Ovary (tissue), 3 donors: ENCODE measurements at regions not wholly inside any gene's neighbourhood (a gene's known extent, or its start where the extent isn't known, plus 50 kb on each side); places are given as distances from the start of the nearest gene placed in this dataset.

ENCODE experiments used
- EP300 ChIP-seq: sonication (generic); formaldehyde crosslinking; IDR thresholded peaks from one replicate; pipeline ENCODE4 v1.6.1; 2017; ENCODE audit warnings: antibody characterized with exemption
- POLR2A ChIP-seq: fragments of 450-650 bp; IDR thresholded peaks from one replicate; pipeline ENCODE4 v1.6.1; 2017; ENCODE audit warnings: antibody characterized with exemption, mild to moderate bottlenecking, moderate library complexity
- TF ChIP-seq, protein P1 (sequence below), 3 donors: fragments of 450-650 bp in 2 of 3; fragments of 200-600 bp in 1 of 3; IDR thresholded peaks; one replicate each; pipeline versions ENCODE4 v1.5.1 to v1.8.0; 2016 to 2022; ENCODE audit warnings: antibody characterized with exemption in 3 of 3, mild to moderate bottlenecking in 1 of 3
- donor health status: DM: no; HTN: no; CAD: no.

DNA sequence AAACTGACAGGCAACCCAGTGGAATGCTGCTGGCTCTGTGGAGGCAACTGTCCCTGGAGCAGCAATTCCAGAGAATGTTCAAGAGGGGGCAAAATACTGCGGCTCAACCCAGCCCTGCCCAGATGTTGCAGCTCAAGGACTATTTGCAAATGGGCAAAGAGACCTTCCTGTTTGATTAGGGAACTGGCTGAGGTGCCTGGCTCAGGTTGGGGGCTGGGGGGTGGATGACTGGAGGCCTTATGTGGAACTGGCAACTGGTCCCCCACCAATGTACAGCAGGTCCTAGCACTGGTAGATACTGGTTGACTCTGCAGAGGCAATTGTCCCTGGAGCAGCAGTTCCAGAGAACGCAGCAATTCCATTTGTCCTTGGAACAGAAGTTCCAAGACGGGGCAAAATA lies 302.5 kb downstream of the ZPLD1 start:
- TF ChIP-seq, protein P1, sequence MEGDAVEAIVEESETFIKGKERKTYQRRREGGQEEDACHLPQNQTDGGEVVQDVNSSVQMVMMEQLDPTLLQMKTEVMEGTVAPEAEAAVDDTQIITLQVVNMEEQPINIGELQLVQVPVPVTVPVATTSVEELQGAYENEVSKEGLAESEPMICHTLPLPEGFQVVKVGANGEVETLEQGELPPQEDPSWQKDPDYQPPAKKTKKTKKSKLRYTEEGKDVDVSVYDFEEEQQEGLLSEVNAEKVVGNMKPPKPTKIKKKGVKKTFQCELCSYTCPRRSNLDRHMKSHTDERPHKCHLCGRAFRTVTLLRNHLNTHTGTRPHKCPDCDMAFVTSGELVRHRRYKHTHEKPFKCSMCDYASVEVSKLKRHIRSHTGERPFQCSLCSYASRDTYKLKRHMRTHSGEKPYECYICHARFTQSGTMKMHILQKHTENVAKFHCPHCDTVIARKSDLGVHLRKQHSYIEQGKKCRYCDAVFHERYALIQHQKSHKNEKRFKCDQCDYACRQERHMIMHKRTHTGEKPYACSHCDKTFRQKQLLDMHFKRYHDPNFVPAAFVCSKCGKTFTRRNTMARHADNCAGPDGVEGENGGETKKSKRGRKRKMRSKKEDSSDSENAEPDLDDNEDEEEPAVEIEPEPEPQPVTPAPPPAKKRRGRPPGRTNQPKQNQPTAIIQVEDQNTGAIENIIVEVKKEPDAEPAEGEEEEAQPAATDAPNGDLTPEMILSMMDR (IDR thresholded peaks at IDR 0.05) = no peak
- TF ChIP-seq POLR2A = no peak
- no peak for TF ChIP-seq EP300
